ENCODE measurements at regions not wholly inside any gene's neighbourhood (a gene's known extent, or its start where the extent isn't known, plus 50 kb on each side); places are given as distances from the start of the nearest gene placed in this dataset.

DNA sequence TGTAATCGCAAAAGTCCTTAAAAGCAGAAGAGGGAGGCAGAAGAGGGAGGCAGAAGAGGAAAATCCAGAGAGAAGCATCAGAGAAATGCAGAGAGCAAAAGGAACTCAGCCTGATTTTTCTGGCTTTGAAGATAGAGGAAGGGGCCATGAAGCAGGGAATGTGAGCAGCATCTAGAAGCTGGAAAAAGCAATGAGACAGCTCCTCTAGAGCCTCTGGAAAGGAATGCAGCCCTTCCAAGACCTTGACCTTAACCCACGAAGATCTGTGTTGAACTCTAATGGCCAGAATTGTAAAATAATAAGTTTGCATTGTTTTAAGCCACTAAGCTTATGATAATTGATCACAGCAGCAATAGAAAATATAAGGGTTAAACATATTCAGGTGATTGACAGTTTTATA lies 159.6 kb downstream of the ATPSCKMT start:
- TF ChIP-seq, protein P1, sequence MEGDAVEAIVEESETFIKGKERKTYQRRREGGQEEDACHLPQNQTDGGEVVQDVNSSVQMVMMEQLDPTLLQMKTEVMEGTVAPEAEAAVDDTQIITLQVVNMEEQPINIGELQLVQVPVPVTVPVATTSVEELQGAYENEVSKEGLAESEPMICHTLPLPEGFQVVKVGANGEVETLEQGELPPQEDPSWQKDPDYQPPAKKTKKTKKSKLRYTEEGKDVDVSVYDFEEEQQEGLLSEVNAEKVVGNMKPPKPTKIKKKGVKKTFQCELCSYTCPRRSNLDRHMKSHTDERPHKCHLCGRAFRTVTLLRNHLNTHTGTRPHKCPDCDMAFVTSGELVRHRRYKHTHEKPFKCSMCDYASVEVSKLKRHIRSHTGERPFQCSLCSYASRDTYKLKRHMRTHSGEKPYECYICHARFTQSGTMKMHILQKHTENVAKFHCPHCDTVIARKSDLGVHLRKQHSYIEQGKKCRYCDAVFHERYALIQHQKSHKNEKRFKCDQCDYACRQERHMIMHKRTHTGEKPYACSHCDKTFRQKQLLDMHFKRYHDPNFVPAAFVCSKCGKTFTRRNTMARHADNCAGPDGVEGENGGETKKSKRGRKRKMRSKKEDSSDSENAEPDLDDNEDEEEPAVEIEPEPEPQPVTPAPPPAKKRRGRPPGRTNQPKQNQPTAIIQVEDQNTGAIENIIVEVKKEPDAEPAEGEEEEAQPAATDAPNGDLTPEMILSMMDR (conservative IDR thresholded peaks at IDR 0.05; ENCODE audit: low read depth, low read length), result no peak
- no peak for TF ChIP-seq CEBPB (IDR thresholded peaks at IDR 0.05; ENCODE audit: low read depth, low read length)
- no peak for TF ChIP-seq POLR2A (IDR thresholded peaks at IDR 0.05; ENCODE audit: low read depth, low read length)
- TF ChIP-seq MXI1 (IDR thresholded peaks at IDR 0.05; ENCODE audit: borderline replicate concordance, low read depth, low read length), result no peak
- no peak for TF ChIP-seq RAD21 (IDR thresholded peaks at IDR 0.05; ENCODE audit: low read length)
- TF ChIP-seq MAFK (IDR thresholded peaks at IDR 0.05; ENCODE audit: low read depth, low read length), result no peak
- TF ChIP-seq CHD1 (IDR thresholded peaks at IDR 0.05; ENCODE audit: low read depth, low read length), result no peak
- no peak for TF ChIP-seq RFX5 (IDR thresholded peaks at IDR 0.05; ENCODE audit: low read depth, low read length)
- no peak for TF ChIP-seq BHLHE40 (IDR thresholded peaks at IDR 0.05; ENCODE audit: low read depth, low read length)
- no peak for TF ChIP-seq RCOR1 (IDR thresholded peaks at IDR 0.05; ENCODE audit: insufficient replicate concordance, low read length)
- TF ChIP-seq SMC3 (IDR thresholded peaks at IDR 0.05; ENCODE audit: low read depth, low read length), result no peak

Data from IMR-90 (cell line).